ENCODE measurements at regions not wholly inside any gene's neighbourhood (a gene's known extent, or its start where the extent isn't known, plus 50 kb on each side); places are given as distances from the start of the nearest gene placed in this dataset.

DNA sequence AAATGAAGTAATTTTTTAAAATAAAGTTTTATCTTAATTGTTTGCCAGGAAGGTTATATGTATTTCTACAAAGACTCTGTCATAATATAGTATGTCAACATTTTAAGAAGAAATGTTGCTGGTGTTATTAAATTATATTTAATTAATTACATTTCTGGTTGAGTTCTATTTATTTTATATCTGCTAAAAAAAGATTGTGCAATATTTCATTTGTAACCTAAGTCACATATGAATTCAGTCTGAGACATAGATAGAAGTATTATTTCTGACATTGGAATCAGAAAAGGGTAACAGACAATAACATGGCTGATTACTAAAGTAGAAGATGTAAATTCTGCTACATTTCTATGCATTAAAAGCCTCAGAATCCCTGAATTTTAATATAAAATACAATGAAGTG is 1985.1 kb downstream of the C4orf33 start:
- no peaks in the 10 kb centered on the region for H4K20me1 ChIP-seq (ENCODE audit: insufficient read depth)
- no peak overlapping the region for H2AFZ ChIP-seq (ENCODE audit: low read depth, low read length)
- H3F3A ChIP-seq (ENCODE audit: insufficient read depth, low read length, poor library complexity, severe bottlenecking): no peaks in the 10 kb centered on the region
- TF ChIP-seq RAD21 (conservative IDR thresholded peaks at IDR 0.05): no peak
- TF ChIP-seq, protein P1, sequence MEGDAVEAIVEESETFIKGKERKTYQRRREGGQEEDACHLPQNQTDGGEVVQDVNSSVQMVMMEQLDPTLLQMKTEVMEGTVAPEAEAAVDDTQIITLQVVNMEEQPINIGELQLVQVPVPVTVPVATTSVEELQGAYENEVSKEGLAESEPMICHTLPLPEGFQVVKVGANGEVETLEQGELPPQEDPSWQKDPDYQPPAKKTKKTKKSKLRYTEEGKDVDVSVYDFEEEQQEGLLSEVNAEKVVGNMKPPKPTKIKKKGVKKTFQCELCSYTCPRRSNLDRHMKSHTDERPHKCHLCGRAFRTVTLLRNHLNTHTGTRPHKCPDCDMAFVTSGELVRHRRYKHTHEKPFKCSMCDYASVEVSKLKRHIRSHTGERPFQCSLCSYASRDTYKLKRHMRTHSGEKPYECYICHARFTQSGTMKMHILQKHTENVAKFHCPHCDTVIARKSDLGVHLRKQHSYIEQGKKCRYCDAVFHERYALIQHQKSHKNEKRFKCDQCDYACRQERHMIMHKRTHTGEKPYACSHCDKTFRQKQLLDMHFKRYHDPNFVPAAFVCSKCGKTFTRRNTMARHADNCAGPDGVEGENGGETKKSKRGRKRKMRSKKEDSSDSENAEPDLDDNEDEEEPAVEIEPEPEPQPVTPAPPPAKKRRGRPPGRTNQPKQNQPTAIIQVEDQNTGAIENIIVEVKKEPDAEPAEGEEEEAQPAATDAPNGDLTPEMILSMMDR (IDR thresholded peaks at IDR 0.05; ENCODE audit: poor library complexity, severe bottlenecking): no peak
- TF ChIP-seq, protein P2, sequence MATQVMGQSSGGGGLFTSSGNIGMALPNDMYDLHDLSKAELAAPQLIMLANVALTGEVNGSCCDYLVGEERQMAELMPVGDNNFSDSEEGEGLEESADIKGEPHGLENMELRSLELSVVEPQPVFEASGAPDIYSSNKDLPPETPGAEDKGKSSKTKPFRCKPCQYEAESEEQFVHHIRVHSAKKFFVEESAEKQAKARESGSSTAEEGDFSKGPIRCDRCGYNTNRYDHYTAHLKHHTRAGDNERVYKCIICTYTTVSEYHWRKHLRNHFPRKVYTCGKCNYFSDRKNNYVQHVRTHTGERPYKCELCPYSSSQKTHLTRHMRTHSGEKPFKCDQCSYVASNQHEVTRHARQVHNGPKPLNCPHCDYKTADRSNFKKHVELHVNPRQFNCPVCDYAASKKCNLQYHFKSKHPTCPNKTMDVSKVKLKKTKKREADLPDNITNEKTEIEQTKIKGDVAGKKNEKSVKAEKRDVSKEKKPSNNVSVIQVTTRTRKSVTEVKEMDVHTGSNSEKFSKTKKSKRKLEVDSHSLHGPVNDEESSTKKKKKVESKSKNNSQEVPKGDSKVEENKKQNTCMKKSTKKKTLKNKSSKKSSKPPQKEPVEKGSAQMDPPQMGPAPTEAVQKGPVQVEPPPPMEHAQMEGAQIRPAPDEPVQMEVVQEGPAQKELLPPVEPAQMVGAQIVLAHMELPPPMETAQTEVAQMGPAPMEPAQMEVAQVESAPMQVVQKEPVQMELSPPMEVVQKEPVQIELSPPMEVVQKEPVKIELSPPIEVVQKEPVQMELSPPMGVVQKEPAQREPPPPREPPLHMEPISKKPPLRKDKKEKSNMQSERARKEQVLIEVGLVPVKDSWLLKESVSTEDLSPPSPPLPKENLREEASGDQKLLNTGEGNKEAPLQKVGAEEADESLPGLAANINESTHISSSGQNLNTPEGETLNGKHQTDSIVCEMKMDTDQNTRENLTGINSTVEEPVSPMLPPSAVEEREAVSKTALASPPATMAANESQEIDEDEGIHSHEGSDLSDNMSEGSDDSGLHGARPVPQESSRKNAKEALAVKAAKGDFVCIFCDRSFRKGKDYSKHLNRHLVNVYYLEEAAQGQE (IDR thresholded peaks at IDR 0.05; ENCODE audit: borderline replicate concordance): no peak
- H3K36me3 ChIP-seq (ENCODE audit: insufficient read depth, low read length): no peaks in the 10 kb centered on the region
- no peak overlapping the region for H3K4me2 ChIP-seq (ENCODE audit: low read length)
- no peaks in the 10 kb centered on the region for H3K27me3 ChIP-seq (ENCODE audit: insufficient read depth, low read depth, low read length)
- no peak overlapping the region for H3K27ac ChIP-seq (ENCODE audit: low read length)
- H3K4me3 ChIP-seq (ENCODE audit: low read length): no peak overlapping the region
- no peak overlapping the region for H3K9ac ChIP-seq (ENCODE audit: low read length)
- H3K79me2 ChIP-seq (replicated peaks; ENCODE audit: insufficient read depth, low read length): no peaks in the 10 kb centered on the region
- no peaks in the 10 kb centered on the region for H3K9me2 ChIP-seq (ENCODE audit: insufficient read depth, low read length)
- no peaks in the 10 kb centered on the region for H3K9me3 ChIP-seq (ENCODE audit: low read length)

DNA sequence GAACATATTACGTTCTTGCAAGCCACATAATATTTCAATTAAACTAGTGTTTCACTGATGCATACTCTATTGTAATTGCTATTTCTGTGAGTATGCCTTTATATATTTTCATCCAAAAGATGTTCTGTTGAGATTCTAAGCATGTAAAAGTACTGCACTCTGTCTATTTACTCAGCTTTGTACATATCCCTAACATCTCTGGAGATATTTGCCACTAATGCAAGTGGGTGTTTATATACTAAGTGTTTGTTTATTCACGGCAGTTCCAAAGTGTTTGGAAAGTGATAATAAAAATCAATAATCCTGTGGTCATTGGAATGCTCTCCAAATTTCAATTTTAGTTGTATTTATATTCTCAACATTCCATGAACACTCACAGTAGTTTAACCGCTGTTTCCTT is 1989.0 kb downstream of the C4orf33 start:
- no peaks in the 10 kb centered on the region for H3K9me3 ChIP-seq (ENCODE audit: low read length)
- no peak overlapping the region for H3K27ac ChIP-seq (ENCODE audit: low read length)
- no peak overlapping the region for H2AFZ ChIP-seq (ENCODE audit: low read depth, low read length)
- no peak overlapping the region for H3K4me3 ChIP-seq (ENCODE audit: low read length)
- no peaks in the 10 kb centered on the region for H3F3A ChIP-seq (ENCODE audit: insufficient read depth, low read length, poor library complexity, severe bottlenecking)
- H4K20me1 ChIP-seq (ENCODE audit: insufficient read depth): no peaks in the 10 kb centered on the region
- H3K4me2 ChIP-seq (ENCODE audit: low read length): no peak overlapping the region
- H3K9me2 ChIP-seq (ENCODE audit: insufficient read depth, low read length): no peaks in the 10 kb centered on the region
- H3K36me3 ChIP-seq (ENCODE audit: insufficient read depth, low read length): no peaks in the 10 kb centered on the region
- H3K79me2 ChIP-seq (replicated peaks; ENCODE audit: insufficient read depth, low read length): no peaks in the 10 kb centered on the region
- H3K27me3 ChIP-seq (ENCODE audit: insufficient read depth, low read depth, low read length): no peaks in the 10 kb centered on the region
- TF ChIP-seq, protein P2 (IDR thresholded peaks at IDR 0.05; ENCODE audit: borderline replicate concordance): no peak
- TF ChIP-seq RAD21 (conservative IDR thresholded peaks at IDR 0.05) (no peak), TAF1 (IDR thresholded peaks at IDR 0.05; ENCODE audit: low read depth) (no peak), EZH2 (IDR thresholded peaks at IDR 0.05; ENCODE audit: borderline replicate concordance, insufficient read depth, low read length, poor library complexity, severe bottlenecking) (no peak)
- no peak overlapping the region for H3K9ac ChIP-seq (ENCODE audit: low read length)

Measured in neural cell (in vitro differentiated cells).